BE2C (cell line): ENCODE measurements at regions not wholly inside any gene's neighbourhood (a gene's known extent, or its start where the extent isn't known, plus 50 kb on each side); places are given as distances from the start of the nearest gene placed in this dataset.
"Not testable (repeated sequence)": the region's sequence is repeated elsewhere in the genome, so short reads cannot be mapped to it uniquely, and the experiment has no call there.

ENCODE experiments used
- DNase-seq: peaks from one replicate; pipeline ENCODE4 v3.0.0-alpha.2; 2020
- H3K27me3 ChIP-seq: fragments of 250-450 bp; sonication (Bioruptor Pico); 2 replicates; pipeline ENCODE4 v1.5.1; 2020; ENCODE audit warnings: mild to moderate bottlenecking
- H3K36me3 ChIP-seq: fragments of 250-450 bp; sonication (Bioruptor Pico); 2 replicates; pipeline ENCODE4 v1.5.1; 2020; ENCODE audit warnings: mild to moderate bottlenecking
- H3K4me1 ChIP-seq: fragments of 250-450 bp; sonication (Bioruptor Pico); 2 replicates; pipeline ENCODE4 v1.5.1; 2020
- H3K4me3 ChIP-seq: 2 replicates; pipeline ENCODE4 v1.5.1; 2011; ENCODE audit warnings: low read depth, low read length
- H3K9me3 ChIP-seq: fragments of 250-450 bp; sonication (Bioruptor Pico); 2 replicates; pipeline ENCODE4 v1.5.1; 2020
- TF ChIP-seq, protein P1 (sequence below): IDR thresholded peaks from 2 replicates; pipeline ENCODE4 v1.5.1; 2012; ENCODE audit warnings: mild to moderate bottlenecking, low read depth, low read length

DNA sequence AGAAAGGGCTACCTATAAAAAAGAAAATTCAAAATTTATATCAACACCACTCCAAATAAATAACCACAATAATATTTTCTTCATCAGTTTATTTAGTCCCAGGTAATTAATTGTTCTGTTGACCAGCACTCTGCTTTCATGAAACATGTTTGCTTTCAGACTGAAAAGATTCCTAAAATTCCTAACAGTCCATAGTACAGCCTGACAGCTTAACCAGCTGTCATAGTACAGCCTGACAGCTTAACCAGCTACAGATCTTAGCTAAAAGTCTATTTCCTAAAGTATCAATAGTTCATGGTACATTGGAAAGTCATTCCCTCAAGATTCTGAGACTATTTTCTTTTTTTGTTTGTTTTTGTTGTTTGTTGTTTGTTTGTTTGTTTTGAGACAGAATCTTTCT lies 144.1 kb upstream of the DDX53 start:
- TF ChIP-seq, protein P1, sequence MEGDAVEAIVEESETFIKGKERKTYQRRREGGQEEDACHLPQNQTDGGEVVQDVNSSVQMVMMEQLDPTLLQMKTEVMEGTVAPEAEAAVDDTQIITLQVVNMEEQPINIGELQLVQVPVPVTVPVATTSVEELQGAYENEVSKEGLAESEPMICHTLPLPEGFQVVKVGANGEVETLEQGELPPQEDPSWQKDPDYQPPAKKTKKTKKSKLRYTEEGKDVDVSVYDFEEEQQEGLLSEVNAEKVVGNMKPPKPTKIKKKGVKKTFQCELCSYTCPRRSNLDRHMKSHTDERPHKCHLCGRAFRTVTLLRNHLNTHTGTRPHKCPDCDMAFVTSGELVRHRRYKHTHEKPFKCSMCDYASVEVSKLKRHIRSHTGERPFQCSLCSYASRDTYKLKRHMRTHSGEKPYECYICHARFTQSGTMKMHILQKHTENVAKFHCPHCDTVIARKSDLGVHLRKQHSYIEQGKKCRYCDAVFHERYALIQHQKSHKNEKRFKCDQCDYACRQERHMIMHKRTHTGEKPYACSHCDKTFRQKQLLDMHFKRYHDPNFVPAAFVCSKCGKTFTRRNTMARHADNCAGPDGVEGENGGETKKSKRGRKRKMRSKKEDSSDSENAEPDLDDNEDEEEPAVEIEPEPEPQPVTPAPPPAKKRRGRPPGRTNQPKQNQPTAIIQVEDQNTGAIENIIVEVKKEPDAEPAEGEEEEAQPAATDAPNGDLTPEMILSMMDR: no peak
- no peaks in the 10 kb centered on the region for H3K27me3 ChIP-seq
- H3K4me3 ChIP-seq: no peak overlapping the region
- H3K9me3 ChIP-seq: no peaks in the 10 kb centered on the region
- no peaks in the 10 kb centered on the region for H3K36me3 ChIP-seq
- peaks cover 2% of the 10 kb centered on the region; the same call in 1 of the 2 replicates for H3K4me1 ChIP-seq
- DNase-seq: no peak

DNA sequence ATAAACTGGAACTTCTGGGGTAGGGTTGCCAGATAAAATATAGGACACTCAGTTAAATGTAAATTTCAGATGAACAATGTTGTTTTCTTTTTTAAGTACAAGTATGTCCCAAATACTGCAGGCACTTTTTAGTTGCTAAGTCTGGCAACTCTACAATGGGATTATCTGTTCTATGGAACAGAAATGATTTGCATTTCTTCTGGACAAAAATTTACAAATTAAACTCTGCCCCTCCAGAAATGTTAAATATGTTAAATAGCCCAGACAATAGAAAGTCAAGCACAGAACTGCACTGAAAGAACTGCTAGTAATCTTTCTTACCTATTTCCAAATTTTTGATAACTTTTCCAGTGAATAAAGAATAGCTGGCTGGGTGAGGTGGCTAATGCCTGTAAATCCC lies 140.1 kb upstream of the DDX53 start:
- Histone ChIP-seq H3K9me3 (no peaks in the 10 kb centered on the region), H3K36me3 (no peaks in the 10 kb centered on the region), H3K4me3 (no peak overlapping the region), H3K27me3 (no peaks in the 10 kb centered on the region), H3K4me1 (peaks cover 2% of the 10 kb centered on the region; the same call in 1 of the 2 replicates)
- no peak for DNase-seq
- TF ChIP-seq, protein P1: no peak

DNA sequence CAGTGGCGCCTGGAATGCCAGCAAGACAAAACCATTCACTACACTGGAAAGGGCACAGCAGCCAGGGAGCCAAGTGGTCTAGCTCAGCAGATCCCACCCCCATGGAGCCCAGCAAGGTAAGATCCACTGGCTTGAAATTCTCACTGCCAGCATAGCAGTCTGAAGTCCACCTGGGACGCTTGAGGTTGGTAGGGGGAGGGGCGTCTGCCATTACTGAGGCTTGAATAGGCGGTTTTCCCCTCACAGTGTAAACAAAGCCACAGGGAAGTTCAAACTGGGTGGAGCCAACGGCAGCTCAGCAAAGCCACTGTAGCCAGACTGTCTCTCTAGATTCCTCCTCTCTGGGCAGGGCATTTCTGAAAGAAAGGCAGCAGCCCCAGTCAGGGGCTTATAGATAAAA lies 133.0 kb upstream of the DDX53 start:
- not testable (repeated sequence) for H3K27me3 ChIP-seq, H3K4me1 ChIP-seq, H3K4me3 ChIP-seq, DNase-seq, H3K9me3 ChIP-seq, H3K36me3 ChIP-seq

DNA sequence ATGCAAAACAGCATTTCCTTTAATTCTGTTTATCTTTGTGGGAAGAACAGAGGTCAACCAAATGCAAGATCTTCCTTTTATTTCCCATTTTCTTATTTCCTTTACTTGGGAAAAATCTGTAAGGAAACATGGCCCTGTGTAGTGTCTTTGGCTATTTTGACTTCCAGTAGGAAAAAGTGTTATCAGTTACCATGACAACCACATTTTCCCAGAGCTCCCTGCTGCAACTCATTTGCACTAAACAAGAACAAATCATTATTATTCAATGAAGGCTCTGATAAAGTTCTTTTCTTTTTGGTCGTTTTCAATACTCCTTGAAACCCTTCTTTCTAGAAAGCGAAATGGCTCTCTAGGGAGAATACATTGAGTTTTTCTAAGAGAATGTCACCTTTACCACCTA lies 117.2 kb upstream of the DDX53 start:
- TF ChIP-seq, protein P1: no peak
- Histone ChIP-seq H3K4me1 (no peaks in the 10 kb centered on the region), H3K36me3 (no peaks in the 10 kb centered on the region), H3K4me3 (no peak overlapping the region), H3K27me3 (no peaks in the 10 kb centered on the region), H3K9me3 (no peaks in the 10 kb centered on the region)
- DNase-seq: no peak

DNA sequence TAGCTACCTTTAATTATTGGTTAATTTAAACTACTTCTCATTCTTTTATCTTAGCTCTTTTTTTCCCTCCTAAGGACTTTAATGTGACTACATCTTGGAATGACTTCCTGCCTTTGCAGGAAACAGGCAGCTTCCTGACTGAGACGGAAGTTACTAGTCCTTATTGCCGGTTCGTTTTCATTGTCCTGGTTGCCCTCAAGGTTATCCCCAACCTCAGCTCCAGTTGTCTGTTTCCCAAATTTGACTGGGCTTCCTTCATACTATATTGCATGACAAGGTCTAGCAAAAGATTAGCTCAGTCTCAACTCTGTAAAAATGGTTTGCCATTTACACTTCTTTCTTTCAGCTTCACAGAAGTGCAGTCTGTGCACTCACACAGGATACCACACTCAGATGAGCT lies 109.9 kb upstream of the DDX53 start:
- Histone ChIP-seq H3K4me3 (no peak overlapping the region), H3K27me3 (no peaks in the 10 kb centered on the region), H3K9me3 (no peaks in the 10 kb centered on the region), H3K36me3 (no peaks in the 10 kb centered on the region), H3K4me1 (no peaks in the 10 kb centered on the region)
- TF ChIP-seq, protein P1: no peak
- no peak for DNase-seq

DNA sequence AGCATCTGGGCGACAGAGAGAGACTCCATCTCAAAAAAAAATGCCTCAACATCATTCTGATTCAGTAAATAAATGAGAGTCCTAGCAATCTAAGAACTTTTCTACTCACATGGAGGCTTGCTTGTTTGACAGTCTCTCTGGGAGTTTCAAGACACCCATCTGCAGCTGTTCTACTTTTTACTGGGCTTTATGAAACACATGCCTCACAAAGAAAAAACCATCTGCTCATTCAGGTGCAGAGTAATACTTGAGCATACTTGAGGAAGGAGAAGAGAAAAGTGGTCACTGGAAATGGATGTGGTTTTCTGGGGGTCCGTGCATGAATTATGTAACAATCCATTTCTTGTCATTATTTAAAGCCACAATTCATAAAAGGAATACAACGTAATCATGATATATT lies 87.1 kb upstream of the DDX53 start:
- TF ChIP-seq, protein P1: no peak
- no peaks in the 10 kb centered on the region for H3K9me3 ChIP-seq
- H3K4me3 ChIP-seq: no peak overlapping the region
- no peaks in the 10 kb centered on the region for H3K4me1 ChIP-seq
- no peaks in the 10 kb centered on the region for H3K36me3 ChIP-seq
- DNase-seq: no peak
- no peaks in the 10 kb centered on the region for H3K27me3 ChIP-seq

DNA sequence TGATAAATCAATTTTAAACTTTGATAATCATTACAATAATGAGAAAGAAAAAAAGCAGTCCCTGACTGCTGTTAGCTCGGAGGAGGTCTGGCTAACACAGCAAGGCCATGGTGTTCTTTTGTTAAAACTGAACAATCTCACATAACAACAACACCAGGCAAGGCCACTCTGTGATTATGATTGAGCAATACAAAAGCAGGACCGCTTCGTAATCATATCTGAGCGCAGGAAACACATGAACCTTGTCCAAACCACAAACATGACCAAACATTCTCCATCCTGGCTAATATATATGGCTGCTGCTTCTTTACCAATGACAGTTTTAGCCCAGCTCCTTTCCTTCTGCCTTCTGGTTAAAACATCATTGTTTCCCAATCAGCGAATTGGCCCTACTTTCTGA lies 76.8 kb upstream of the DDX53 start:
- no peaks in the 10 kb centered on the region for H3K4me1 ChIP-seq
- no peaks in the 10 kb centered on the region for H3K27me3 ChIP-seq
- no peak overlapping the region for H3K4me3 ChIP-seq
- TF ChIP-seq, protein P1: no peak
- no peaks in the 10 kb centered on the region for H3K9me3 ChIP-seq
- no peak for DNase-seq
- no peaks in the 10 kb centered on the region for H3K36me3 ChIP-seq
